H1 (cell line): ENCODE measurements at regions not wholly inside any gene's neighbourhood (a gene's known extent, or its start where the extent isn't known, plus 50 kb on each side); places are given as distances from the start of the nearest gene placed in this dataset.
A peak's percentile ranks its signal among the peaks of the same experiment; 100 is the strongest.

ENCODE experiments used
- CTCF ChIA-PET: fragments of 300-600 bp; sonication (Branson Sonifier 250); formaldehyde crosslinking; loops from one replicate; lab custom pipeline; 2021; ENCODE audit not compliant: partially characterized antibody; lab: Charles Lee
- POLR2A ChIA-PET: fragments of 300-600 bp; sonication (Branson Sonifier 250); formaldehyde crosslinking; loops from one replicate; lab custom pipeline; 2021; ENCODE audit warnings: inconsistent platforms; ENCODE audit not compliant: partially characterized antibody; lab: Charles Lee
- DNase-seq, 2 experiments: peaks; one replicate each; pipeline versions ENCODE4 v3.0.0 to v3.0.0-alpha.2; 2010 to 2022; ENCODE audit warnings: low spot score in 2 of 2, low read depth in 1 of 2, mixed read lengths in 1 of 2
- FAIRE-seq: peaks from 2 replicates; lab custom pipeline; 2011; peaks lifted over from hg19 to GRCh38; lab: Jason Lieb, UNC
- H2AFZ ChIP-seq: 2 replicates; pipeline ENCODE4 v1.8.1; 2012; ENCODE audit warnings: low read length, inconsistent platforms
- H2AK5ac ChIP-seq: 2 replicates; pipeline ENCODE4 v1.6.1; 2013; ENCODE audit warnings: low read depth, low read length
- H2BK120ac ChIP-seq: replicated peaks from 2 replicates; pipeline ENCODE3; 2013; ENCODE audit warnings: low read depth, low read length, inconsistent platforms
- H2BK12ac ChIP-seq: 2 replicates; pipeline ENCODE4 v1.6.1; 2013; ENCODE audit warnings: low read depth, low read length
- H2BK15ac ChIP-seq: 2 replicates; pipeline ENCODE4 v1.6.1; 2013; ENCODE audit warnings: low read length
- H2BK20ac ChIP-seq: 2 replicates; pipeline ENCODE4 v1.6.1; 2013; ENCODE audit warnings: low read length
- H2BK5ac ChIP-seq: 2 replicates; pipeline ENCODE4 v1.6.1; 2013; ENCODE audit warnings: low read depth, low read length
- H3K14ac ChIP-seq: 2 replicates; pipeline ENCODE4 v1.6.1; 2013; ENCODE audit warnings: inconsistent platforms; ENCODE audit not compliant: insufficient read length
- H3K18ac ChIP-seq: 2 replicates; pipeline ENCODE4 v1.6.1; 2013; ENCODE audit warnings: low read length; ENCODE audit errors: extremely low read depth
- H3K23ac ChIP-seq: 2 replicates; pipeline ENCODE4 v1.6.1; 2013; ENCODE audit warnings: inconsistent platforms; ENCODE audit not compliant: insufficient read length
- H3K23me2 ChIP-seq: 2 replicates; pipeline ENCODE4 v1.6.1; 2013; ENCODE audit warnings: low read depth, low read length
- H3K27ac ChIP-seq: 2 replicates; pipeline ENCODE4 v1.6.1; 2011; ENCODE audit warnings: low read depth, low read length, inconsistent platforms
- H3K27me3 ChIP-seq, 4 experiments: replicated peaks in 1 of 4; 1 replicate in 1 of 4; 2 replicates in 3 of 4; pipeline versions ENCODE4 v1.6.1 to v1.8.1; 2011 to 2013; ENCODE audit warnings: low read length in 3 of 4, mild to moderate bottlenecking in 3 of 4, inconsistent platforms in 2 of 4, mixed read lengths in 2 of 4, moderate library complexity in 1 of 4; ENCODE audit not compliant: control insufficient read depth in 3 of 4, insufficient read depth in 3 of 4; ENCODE audit errors: extremely low read depth in 1 of 4
- H3K36me3 ChIP-seq, 4 experiments: 2 replicates each; pipeline versions ENCODE4 v1.6.1 to v1.8.1; 2011 to 2013; ENCODE audit warnings: mild to moderate bottlenecking in 4 of 4, low read length in 3 of 4, moderate library complexity in 2 of 4, control low read depth in 1 of 4, inconsistent platforms in 1 of 4; ENCODE audit not compliant: insufficient read depth in 4 of 4, control insufficient read depth in 2 of 4
- H3K4ac ChIP-seq: replicated peaks from 2 replicates; pipeline ENCODE3; 2013; ENCODE audit warnings: low read length, low read depth, mixed read lengths, inconsistent platforms; ENCODE audit not compliant: insufficient read length
- H3K4me1 ChIP-seq, 4 experiments: replicated peaks in 1 of 4; 1 replicate in 1 of 4; 2 replicates in 3 of 4; pipeline versions ENCODE4 v1.6.1 to v1.8.1; 2011 to 2013; ENCODE audit warnings: low read length in 3 of 4, inconsistent platforms in 2 of 4, mixed read lengths in 1 of 4; ENCODE audit not compliant: insufficient read depth in 4 of 4, control insufficient read depth in 3 of 4
- H3K4me2 ChIP-seq, 2 experiments: 2 replicates each; pipeline versions ENCODE4 v1.6.1 to v1.8.1; 2011 to 2013; ENCODE audit warnings: low read depth in 2 of 2, low read length in 2 of 2, control low read depth in 1 of 2, inconsistent platforms in 1 of 2, mild to moderate bottlenecking in 1 of 2; ENCODE audit not compliant: insufficient read depth in 1 of 2
- H3K4me3 ChIP-seq, 4 experiments: fragments of 200-600, 300-600 bp in 1 of 4; sonication (generic), shearing (Covaris generic), sonication (Bioruptor Twin) in 1 of 4; 2 replicates each; pipeline versions ENCODE4 v1.5.1 to v1.8.1; 2011 to 2016; ENCODE audit warnings: low read length in 4 of 4, low read depth in 3 of 4, control low read depth in 2 of 4, inconsistent platforms in 2 of 4, mild to moderate bottlenecking in 2 of 4, mixed read lengths in 1 of 4, moderate library complexity in 1 of 4; ENCODE audit not compliant: insufficient read depth in 2 of 4; ENCODE audit errors: extremely low read depth in 1 of 4
- H3K56ac ChIP-seq: replicated peaks from 2 replicates; pipeline ENCODE3; 2013; ENCODE audit warnings: low read depth, mild to moderate bottlenecking, mixed read lengths, low read length, inconsistent platforms; ENCODE audit not compliant: insufficient read length
- H3K79me1 ChIP-seq: 2 replicates; pipeline ENCODE4 v1.6.1; 2013; ENCODE audit warnings: low read depth, low read length, control low read depth
- H3K79me2 ChIP-seq, 2 experiments: 2 replicates each; pipeline versions ENCODE4 v1.6.1 to v1.8.1; 2012 to 2013; ENCODE audit warnings: low read length in 2 of 2, mild to moderate bottlenecking in 2 of 2, inconsistent platforms in 1 of 2; ENCODE audit not compliant: insufficient read depth in 2 of 2, control insufficient read depth in 1 of 2
- H3K9ac ChIP-seq, 4 experiments: replicated peaks in 1 of 4; 1 replicate in 1 of 4; 2 replicates in 3 of 4; pipeline versions ENCODE4 v1.6.1 to v1.8.1; 2011 to 2013; ENCODE audit warnings: low read depth in 3 of 4, low read length in 3 of 4, control low read depth in 2 of 4, mild to moderate bottlenecking in 2 of 4, moderate library complexity in 2 of 4, inconsistent platforms in 1 of 4; ENCODE audit errors: extremely low read depth in 1 of 4
- H3K9me3 ChIP-seq, 2 experiments: 2 replicates each; pipeline versions ENCODE4 v1.6.1 to v1.8.1; 2012 to 2013; ENCODE audit warnings: mild to moderate bottlenecking in 2 of 2, moderate library complexity in 2 of 2, control low read depth in 1 of 2, inconsistent platforms in 1 of 2, low read depth in 1 of 2, low read length in 1 of 2, mixed read lengths in 1 of 2; ENCODE audit not compliant: insufficient read depth in 2 of 2
- H4K20me1 ChIP-seq, 2 experiments: replicated peaks in 1 of 2; 2 replicates each; pipeline versions ENCODE3 to v1.8.1; 2011 to 2013; ENCODE audit warnings: inconsistent platforms in 2 of 2, low read length in 2 of 2, mild to moderate bottlenecking in 1 of 2; ENCODE audit not compliant: insufficient read depth in 2 of 2, control insufficient read depth in 1 of 2
- H4K5ac ChIP-seq: 2 replicates; pipeline ENCODE4 v1.6.1; 2013; ENCODE audit warnings: low read length, low read depth, mixed read lengths, inconsistent platforms; ENCODE audit not compliant: insufficient read length
- H4K8ac ChIP-seq: 2 replicates; pipeline ENCODE4 v1.8.0; 2013; ENCODE audit warnings: mild to moderate bottlenecking, moderate library complexity, low read length, inconsistent platforms; ENCODE audit not compliant: insufficient read depth; ENCODE audit errors: extremely low read depth
- H4K91ac ChIP-seq: replicated peaks from 2 replicates; pipeline ENCODE3; 2013; ENCODE audit warnings: low read length, mixed read lengths, inconsistent platforms; ENCODE audit not compliant: insufficient read length
- CBX5 ChIP-seq: fragments of 300-800, 300-1000 bp; sonication (generic); IDR thresholded peaks from 2 replicates; pipeline ENCODE4 v1.7.1; 2016; ENCODE audit warnings: antibody characterized with exemption, low read length, low read depth
- CEBPB ChIP-seq: IDR thresholded peaks from 2 replicates; pipeline ENCODE4 v1.6.1; 2012; ENCODE audit warnings: low read depth, low read length
- CHD2 ChIP-seq: IDR thresholded peaks from 2 replicates; pipeline ENCODE4 v1.6.1; 2012; ENCODE audit warnings: low read length, improper control_type of control experiment
- EZH2 ChIP-seq: fragments of 200-600 bp; sonication (generic); IDR thresholded peaks from 2 replicates; pipeline ENCODE4 v1.7.1; 2012; ENCODE audit warnings: low read depth, mild to moderate bottlenecking, moderate library complexity, low read length, inconsistent platforms; ENCODE audit not compliant: severe bottlenecking
- KDM4A ChIP-seq: IDR thresholded peaks from one replicate; pipeline ENCODE4 v1.7.1; 2012; ENCODE audit warnings: low read depth, mild to moderate bottlenecking, moderate library complexity, low read length, inconsistent platforms; ENCODE audit not compliant: severe bottlenecking
- MAFK ChIP-seq: IDR thresholded peaks from 2 replicates; pipeline ENCODE4 v1.6.1; 2012; ENCODE audit warnings: low read depth, mild to moderate bottlenecking, improper control_type of control experiment, low read length
- RNF2 ChIP-seq: fragments of 200-900, 300-1000 bp; sonication (generic); IDR thresholded peaks from 2 replicates; pipeline ENCODE4 v1.7.1; 2016; ENCODE audit warnings: borderline replicate concordance, low read depth, mild to moderate bottlenecking, antibody characterized with exemption, low read length; ENCODE audit not compliant: poor library complexity, severe bottlenecking; ENCODE audit errors: missing control alignments
- RXRA ChIP-seq: IDR thresholded peaks from 2 replicates; pipeline ENCODE4 v1.6.1; 2011; ENCODE audit warnings: low read depth, mild to moderate bottlenecking, low read length, moderate library complexity; ENCODE audit not compliant: insufficient read depth
- SP2 ChIP-seq: IDR thresholded peaks from 2 replicates; pipeline ENCODE4 v1.6.1; 2012; ENCODE audit warnings: mild to moderate bottlenecking, low read length, inconsistent platforms
- SRF ChIP-seq: IDR thresholded peaks from 2 replicates; pipeline ENCODE4 v1.6.1; 2011; ENCODE audit warnings: mild to moderate bottlenecking, low read depth, low read length, moderate library complexity
- SUZ12 ChIP-seq: fragments of 200-600 bp; sonication (generic); IDR thresholded peaks from 2 replicates; pipeline ENCODE4 v1.6.1; 2012; ENCODE audit warnings: mild to moderate bottlenecking, inconsistent platforms, low read length, moderate library complexity, mixed read lengths
- TAF1 ChIP-seq: IDR thresholded peaks from 2 replicates; pipeline ENCODE4 v1.6.1; 2011; ENCODE audit warnings: mild to moderate bottlenecking, low read depth, low read length
- TBP ChIP-seq: IDR thresholded peaks from 2 replicates; pipeline ENCODE4 v1.6.1; 2011; ENCODE audit warnings: low read depth, low read length, improper control_type of control experiment
- WGBS, 2 experiments: shearing (Covaris generic) in 1 of 2; methylation state at CpG; one replicate each; pipeline versions ENCODE4 v1.1.6 to v1.1.7; 2013 to 2015; ENCODE audit warnings: low lambda C conversion rate in 2 of 2, mixed read lengths in 2 of 2, inconsistent platforms in 1 of 2, low coverage in 1 of 2, missing lambda C conversion rate in 1 of 2; ENCODE audit not compliant: insufficient replicate concordance in 2 of 2, insufficient coverage in 1 of 2, insufficient read length in 1 of 2; ENCODE audit errors: extremely low coverage in 1 of 2, missing lambda C conversion rate in 1 of 2; 5-methylcytosine and 5-hydroxymethylcytosine counted together

- no peak overlapping the region for H2BK12ac ChIP-seq
- no peaks in the 10 kb centered on the region for H3K79me2 ChIP-seq
- no peak overlapping the region for H3K56ac ChIP-seq
- WGBS, 2 experiments = 93% methylated on average over 22 of the region's 23 CpGs; no CpG with 5 or more reads in 1 of the 2 experiments
- no peak overlapping the region for H2BK15ac ChIP-seq
- H3K4me2 ChIP-seq = no peak overlapping the region
- H2AK5ac ChIP-seq = no peak overlapping the region
- H3K9me3 ChIP-seq = no peaks in the 10 kb centered on the region
- H2BK20ac ChIP-seq = no peak overlapping the region
- H3K14ac ChIP-seq = no peak overlapping the region
- H3K23ac ChIP-seq = no peak overlapping the region
- H4K20me1 ChIP-seq = no peaks in the 10 kb centered on the region
- H3K27me3 ChIP-seq = no peaks in the 10 kb centered on the region
- H3K4me3 ChIP-seq = no peak overlapping the region
- no peak overlapping the region for H4K5ac ChIP-seq
- peak overlapping the region; percentile 74 for H3K4ac ChIP-seq
- no peaks in the 10 kb centered on the region for H3K36me3 ChIP-seq
- H2BK5ac ChIP-seq = no peak overlapping the region
- H3K27ac ChIP-seq = no peak overlapping the region
- CTCF ChIA-PET = interaction anchor here (0.6 to 2.2 kb wide), 5 partner anchors 9 to 67 kb away, joined by 3 to 9 read pairs (median 5); no protein-coding TSS in a partner anchor
- no peak for DNase-seq
- H3K9ac ChIP-seq = no peak overlapping the region
- no peak overlapping the region for H3K18ac ChIP-seq
- no peak overlapping the region for H2BK120ac ChIP-seq
- H4K8ac ChIP-seq = no peak overlapping the region
- H3K4me1 ChIP-seq = peaks cover 0 to 4% (median 0%) of the 10 kb centered on the region in 4 experiments; a peak in 1 of 7 replicates
- no peak overlapping the region for H4K91ac ChIP-seq
- FAIRE-seq = no peak
- no peak overlapping the region for H2AFZ ChIP-seq
- H3K79me1 ChIP-seq = no peaks in the 10 kb centered on the region
- H3K23me2 ChIP-seq = no peaks in the 10 kb centered on the region
- POLR2A ChIA-PET = interaction anchor here (1.2 kb wide), 1 partner anchor 314 kb away, joined by 3 read pairs; no protein-coding TSS in a partner anchor
- TF ChIP-seq TBP (no peak), SRF (no peak), CHD2 (no peak), TAF1 (no peak), KDM4A (no peak), RNF2 (no peak), EZH2 (no peak), CEBPB (no peak), MAFK (no peak), SUZ12 (no peak), CBX5 (no peak), RXRA (no peak), SP2 (no peak)
Measured at GRCh38 chr6:167396659-167397490, 72.0 kb downstream of the TTLL2 start.
